ENCODE measurements at regions not wholly inside any gene's neighbourhood (a gene's known extent, or its start where the extent isn't known, plus 50 kb on each side); places are given as distances from the start of the nearest gene placed in this dataset.

DNA sequence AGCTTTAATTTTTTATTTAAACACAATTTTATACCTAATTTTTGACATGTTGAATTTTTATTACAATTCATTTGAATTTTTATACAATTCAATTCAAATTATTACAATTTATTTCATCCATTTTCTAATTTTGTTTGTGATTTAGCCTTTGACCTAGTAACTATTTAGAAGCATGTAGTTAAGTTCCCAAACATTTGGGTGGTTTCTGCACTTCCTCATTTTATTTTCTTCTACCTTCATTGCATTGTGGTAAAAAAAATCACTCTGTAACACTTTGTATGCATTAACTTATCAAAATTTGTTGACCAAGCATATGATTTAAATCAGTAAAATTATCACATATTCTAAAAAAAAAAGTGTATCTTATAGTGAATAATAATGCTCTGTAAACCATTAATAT lies 928.9 kb downstream of the ARAP2 start:
- intact Hi-C loops (cut with DNase I; ENCODE audit: low total_unique reads), result no loop called here
- Histone ChIP-seq H3K27ac (no peak overlapping the region), H3K4me1 (no peaks in the 10 kb centered on the region), H3K36me3 (no peaks in the 10 kb centered on the region), H3K27me3 (no peaks in the 10 kb centered on the region), H3K4me3 (no peak overlapping the region), H3K9me3 (no peaks in the 10 kb centered on the region)
- no peak for DNase-seq
- TF ChIP-seq POLR2A (IDR thresholded peaks at IDR 0.05) (no peak), EP300 (IDR thresholded peaks at IDR 0.05) (no peak), POLR2AphosphoS5 (IDR thresholded peaks at IDR 0.05) (no peak)
- TF ChIP-seq, protein P1, sequence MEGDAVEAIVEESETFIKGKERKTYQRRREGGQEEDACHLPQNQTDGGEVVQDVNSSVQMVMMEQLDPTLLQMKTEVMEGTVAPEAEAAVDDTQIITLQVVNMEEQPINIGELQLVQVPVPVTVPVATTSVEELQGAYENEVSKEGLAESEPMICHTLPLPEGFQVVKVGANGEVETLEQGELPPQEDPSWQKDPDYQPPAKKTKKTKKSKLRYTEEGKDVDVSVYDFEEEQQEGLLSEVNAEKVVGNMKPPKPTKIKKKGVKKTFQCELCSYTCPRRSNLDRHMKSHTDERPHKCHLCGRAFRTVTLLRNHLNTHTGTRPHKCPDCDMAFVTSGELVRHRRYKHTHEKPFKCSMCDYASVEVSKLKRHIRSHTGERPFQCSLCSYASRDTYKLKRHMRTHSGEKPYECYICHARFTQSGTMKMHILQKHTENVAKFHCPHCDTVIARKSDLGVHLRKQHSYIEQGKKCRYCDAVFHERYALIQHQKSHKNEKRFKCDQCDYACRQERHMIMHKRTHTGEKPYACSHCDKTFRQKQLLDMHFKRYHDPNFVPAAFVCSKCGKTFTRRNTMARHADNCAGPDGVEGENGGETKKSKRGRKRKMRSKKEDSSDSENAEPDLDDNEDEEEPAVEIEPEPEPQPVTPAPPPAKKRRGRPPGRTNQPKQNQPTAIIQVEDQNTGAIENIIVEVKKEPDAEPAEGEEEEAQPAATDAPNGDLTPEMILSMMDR (IDR thresholded peaks at IDR 0.05), result no peak

DNA sequence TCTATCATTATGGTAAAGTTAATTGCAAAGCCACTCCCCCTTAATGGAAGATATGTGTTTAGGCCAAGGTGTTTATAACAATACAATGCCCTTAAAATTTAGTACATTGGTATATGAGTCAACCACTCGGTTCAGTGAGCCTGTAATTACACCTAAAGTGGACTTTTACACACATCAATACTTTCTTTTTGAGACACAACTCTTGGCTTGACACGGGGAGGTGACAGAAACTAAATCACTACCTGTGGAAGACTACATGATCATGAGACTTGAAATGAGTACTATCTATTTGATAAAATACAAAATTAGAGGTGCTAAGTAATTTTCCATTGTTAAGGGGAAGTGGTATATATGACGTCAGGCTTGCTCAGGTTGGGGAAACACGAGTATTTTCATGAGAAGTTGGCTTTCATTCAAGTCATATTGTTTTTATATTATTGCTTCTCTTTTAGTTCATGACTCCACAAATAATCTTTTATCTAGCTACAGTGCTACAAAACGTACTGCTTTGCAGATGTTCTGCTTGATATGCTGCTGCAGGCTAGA lies 918.3 kb downstream of the ARAP2 start:
- Histone ChIP-seq H3K4me1 (no peaks in the 10 kb centered on the region), H3K4me3 (no peak overlapping the region), H3K27me3 (no peaks in the 10 kb centered on the region), H3K36me3 (no peaks in the 10 kb centered on the region), H3K27ac (no peak overlapping the region), H3K9me3 (no peaks in the 10 kb centered on the region)
- WGBS, 5 donors, result 47 to 52% (median 52%) methylated on average over 5 of the region's 5 CpGs
- intact Hi-C loops (cut with DNase I; ENCODE audit: low total_unique reads), result no loop called here
- DNase-seq, result no peak
- TF ChIP-seq POLR2A (IDR thresholded peaks at IDR 0.05) (no peak), POLR2AphosphoS5 (IDR thresholded peaks at IDR 0.05) (no peak), EP300 (IDR thresholded peaks at IDR 0.05) (no peak)
- TF ChIP-seq, protein P1 (IDR thresholded peaks at IDR 0.05), result no peak

DNA sequence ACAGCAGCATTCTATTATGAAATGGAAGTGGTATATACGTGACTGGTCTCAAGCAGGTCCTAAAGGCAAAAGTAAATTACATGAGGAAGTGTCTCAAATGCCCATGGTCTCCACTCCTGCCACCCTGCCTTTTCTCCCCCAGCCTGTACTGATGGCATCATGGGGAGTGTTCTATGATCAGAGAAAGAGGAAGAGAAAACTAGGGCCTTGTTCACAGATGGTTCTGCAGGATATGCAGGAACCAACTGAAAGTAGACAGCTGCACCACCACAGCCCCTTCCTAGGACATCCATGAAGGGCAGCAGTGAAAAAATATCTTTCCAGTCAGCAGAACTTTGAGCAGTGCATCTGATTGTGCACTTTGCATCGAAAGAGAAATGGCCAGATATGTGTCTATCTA lies 901.5 kb downstream of the ARAP2 start:
- TF ChIP-seq POLR2A (IDR thresholded peaks at IDR 0.05), result no peak
- TF ChIP-seq, protein P1 (IDR thresholded peaks at IDR 0.05), result no peak
- no peak for TF ChIP-seq EP300 (IDR thresholded peaks at IDR 0.05)
- no peak for TF ChIP-seq POLR2AphosphoS5 (IDR thresholded peaks at IDR 0.05)
- no peaks in the 10 kb centered on the region for H3K36me3 ChIP-seq
- H3K27me3 ChIP-seq, result no peaks in the 10 kb centered on the region
- DNase-seq, result no peak
- H3K4me1 ChIP-seq, result no peaks in the 10 kb centered on the region
- intact Hi-C loops (cut with DNase I; ENCODE audit: low total_unique reads), result no loop called here
- peaks cover 0 to 6% (median 0%) of the 10 kb centered on the region in 4 donors for H3K9me3 ChIP-seq
- 43 to 73% (median 53%) methylated on average over 2 of the region's 2 CpGs for WGBS, 5 donors
- H3K27ac ChIP-seq, result no peak overlapping the region
- no peak overlapping the region for H3K4me3 ChIP-seq

DNA sequence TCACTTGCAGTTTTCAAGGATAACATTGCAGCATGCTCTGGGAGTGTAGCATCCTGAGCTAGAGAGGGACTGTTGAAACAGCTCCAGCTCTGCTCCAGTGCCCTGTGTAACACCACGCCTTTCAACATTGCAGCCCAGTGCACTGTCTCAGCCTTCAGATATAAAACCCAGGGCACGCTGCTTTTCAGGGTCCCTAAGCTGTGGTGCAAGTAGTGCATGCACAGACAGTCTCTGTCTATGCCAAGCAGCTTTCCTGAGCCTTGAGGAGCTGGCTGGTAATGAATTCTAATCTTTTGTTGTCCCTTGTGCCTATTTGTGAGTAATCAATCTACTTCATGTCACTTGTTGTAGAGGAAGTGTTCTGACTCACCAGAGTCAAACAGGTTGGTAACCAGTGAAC lies 897.0 kb downstream of the ARAP2 start:
- Histone ChIP-seq H3K4me1 (no peaks in the 10 kb centered on the region), H3K4me3 (no peak overlapping the region), H3K9me3 (peaks cover 0 to 24% (median 16%) of the 10 kb centered on the region in 4 donors), H3K27ac (no peak overlapping the region), H3K36me3 (no peaks in the 10 kb centered on the region), H3K27me3 (no peaks in the 10 kb centered on the region)
- intact Hi-C loops (cut with DNase I; ENCODE audit: low total_unique reads), result no loop called here
- TF ChIP-seq POLR2AphosphoS5 (IDR thresholded peaks at IDR 0.05), result no peak
- TF ChIP-seq, protein P1 (IDR thresholded peaks at IDR 0.05), result no peak
- TF ChIP-seq POLR2A (IDR thresholded peaks at IDR 0.05), result no peak
- TF ChIP-seq EP300 (IDR thresholded peaks at IDR 0.05), result no peak
- 56 to 78% (median 72%) methylated on average over 2 of the region's 2 CpGs for WGBS, 5 donors
- DNase-seq, result no peak

All from stomach (tissue), 8 donors.